DND-41 (cell line): ENCODE measurements at regions not wholly inside any gene's neighbourhood (a gene's known extent, or its start where the extent isn't known, plus 50 kb on each side); places are given as distances from the start of the nearest gene placed in this dataset.

Source experiments
- ATAC-seq: fragments of 200-7000 bp; cut with Tn5 transposase; 3 replicates; pipeline ENCODE4 v1.9.1; 2021; ENCODE audit warnings: low read depth; ENCODE audit not compliant: insufficient read depth
- DNase-seq: peaks from one replicate; pipeline ENCODE4 v3.0.0-alpha.2; 2020
- H2AFZ ChIP-seq: 2 replicates; pipeline ENCODE4 v1.6.0; 2012; ENCODE audit warnings: low read depth, low read length
- H3K27ac ChIP-seq: 2 replicates; pipeline ENCODE4 v1.5.1; 2012; ENCODE audit warnings: low read length, inconsistent platforms
- H3K27me3 ChIP-seq: fragments of 200-600 bp; sonication (generic); 2 replicates; pipeline ENCODE4 v1.6.0; 2012; ENCODE audit warnings: low read length, mild to moderate bottlenecking, inconsistent platforms; ENCODE audit not compliant: insufficient read depth, poor library complexity
- H3K36me3 ChIP-seq: 2 replicates; pipeline ENCODE4 v1.5.1; 2012; ENCODE audit warnings: low read length, inconsistent platforms; ENCODE audit not compliant: insufficient read depth
- H3K4me1 ChIP-seq: 2 replicates; pipeline ENCODE4 v1.5.1; 2012; ENCODE audit warnings: mild to moderate bottlenecking, low read length; ENCODE audit not compliant: insufficient read depth
- H3K4me2 ChIP-seq: 2 replicates; pipeline ENCODE4 v1.6.0; 2012; ENCODE audit warnings: mild to moderate bottlenecking, moderate library complexity, low read length, inconsistent platforms; ENCODE audit not compliant: insufficient read depth
- H3K4me3 ChIP-seq, 2 experiments: fragments of 200-600 bp in 1 of 2; shearing (Covaris generic) in 1 of 2; 2 replicates each; pipeline ENCODE4 v1.5.1; 2012 to 2016; ENCODE audit warnings: inconsistent platforms in 2 of 2, low read length in 2 of 2, mild to moderate bottlenecking in 2 of 2, low read depth in 1 of 2, moderate library complexity in 1 of 2
- H3K79me2 ChIP-seq: 2 replicates; pipeline ENCODE4 v1.6.0; 2012; ENCODE audit warnings: low read length, inconsistent platforms; ENCODE audit not compliant: insufficient read depth
- H3K9ac ChIP-seq: 2 replicates; pipeline ENCODE4 v1.6.0; 2012; ENCODE audit warnings: low read depth, mild to moderate bottlenecking, inconsistent platforms, low read length, moderate library complexity
- H3K9me3 ChIP-seq: 2 replicates; pipeline ENCODE4 v1.5.1; 2012; ENCODE audit warnings: low read length, moderate library complexity, mild to moderate bottlenecking, inconsistent platforms; ENCODE audit not compliant: insufficient read depth, severe bottlenecking
- H4K20me1 ChIP-seq: 2 replicates; pipeline ENCODE4 v1.6.0; 2012; ENCODE audit warnings: low read length; ENCODE audit not compliant: insufficient read depth
- EZH2 ChIP-seq: IDR thresholded peaks from 3 replicates; pipeline ENCODE4 v1.6.1; 2012; ENCODE audit warnings: borderline replicate concordance, low read depth, mild to moderate bottlenecking, moderate library complexity, low read length, inconsistent platforms; ENCODE audit not compliant: severe bottlenecking
- TF ChIP-seq, protein P1 (sequence below): IDR thresholded peaks from 2 replicates; pipeline ENCODE4 v1.5.1; 2012; ENCODE audit warnings: borderline replicate concordance, low read length, moderate library complexity, mild to moderate bottlenecking; ENCODE audit not compliant: poor library complexity, severe bottlenecking; ENCODE audit errors: extremely low read depth

DNA sequence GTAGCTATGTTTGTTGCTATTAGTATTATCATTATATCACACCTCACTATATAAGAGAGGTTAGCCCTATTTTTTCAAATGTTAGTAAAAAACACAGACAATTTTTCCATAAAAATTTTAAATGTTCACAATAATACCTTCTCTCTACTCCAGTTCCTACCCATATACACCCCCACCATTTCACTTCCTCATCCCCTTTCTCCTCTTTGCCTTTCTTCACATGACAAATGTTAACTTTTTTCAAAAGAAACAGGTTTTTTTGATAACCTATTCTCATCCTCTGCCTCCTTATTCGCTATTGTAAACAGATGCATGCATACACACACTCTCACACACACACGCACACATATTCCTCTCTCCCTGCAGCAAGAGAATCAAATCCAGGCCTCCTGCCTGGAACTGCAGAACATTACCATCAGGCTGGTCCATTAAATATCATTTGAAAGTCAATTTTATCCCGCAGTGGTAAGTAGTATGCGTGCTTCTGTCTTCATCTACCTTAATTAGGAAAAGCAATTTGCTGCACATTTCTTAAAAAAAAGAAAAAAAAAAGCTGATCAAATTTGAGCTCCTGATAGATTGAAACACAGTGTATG lies 55.5 kb downstream of the MID1IP1 start:
- no peak overlapping the region for H2AFZ ChIP-seq
- no peak overlapping the region for H3K4me2 ChIP-seq
- no peaks in the 10 kb centered on the region for H3K36me3 ChIP-seq
- no peak overlapping the region for H3K9ac ChIP-seq
- no peaks in the 10 kb centered on the region for H3K79me2 ChIP-seq
- no peaks in the 10 kb centered on the region for H3K27me3 ChIP-seq
- H3K4me1 ChIP-seq: peaks cover 3% of the 10 kb centered on the region; the same call in 1 of the 2 replicates
- no peaks in the 10 kb centered on the region for H3K9me3 ChIP-seq
- H4K20me1 ChIP-seq: no peaks in the 10 kb centered on the region
- H3K27ac ChIP-seq: no peak overlapping the region
- no peak overlapping the region for H3K4me3 ChIP-seq
- ATAC-seq (no peak), DNase-seq (no peak)
- TF ChIP-seq, protein P1, sequence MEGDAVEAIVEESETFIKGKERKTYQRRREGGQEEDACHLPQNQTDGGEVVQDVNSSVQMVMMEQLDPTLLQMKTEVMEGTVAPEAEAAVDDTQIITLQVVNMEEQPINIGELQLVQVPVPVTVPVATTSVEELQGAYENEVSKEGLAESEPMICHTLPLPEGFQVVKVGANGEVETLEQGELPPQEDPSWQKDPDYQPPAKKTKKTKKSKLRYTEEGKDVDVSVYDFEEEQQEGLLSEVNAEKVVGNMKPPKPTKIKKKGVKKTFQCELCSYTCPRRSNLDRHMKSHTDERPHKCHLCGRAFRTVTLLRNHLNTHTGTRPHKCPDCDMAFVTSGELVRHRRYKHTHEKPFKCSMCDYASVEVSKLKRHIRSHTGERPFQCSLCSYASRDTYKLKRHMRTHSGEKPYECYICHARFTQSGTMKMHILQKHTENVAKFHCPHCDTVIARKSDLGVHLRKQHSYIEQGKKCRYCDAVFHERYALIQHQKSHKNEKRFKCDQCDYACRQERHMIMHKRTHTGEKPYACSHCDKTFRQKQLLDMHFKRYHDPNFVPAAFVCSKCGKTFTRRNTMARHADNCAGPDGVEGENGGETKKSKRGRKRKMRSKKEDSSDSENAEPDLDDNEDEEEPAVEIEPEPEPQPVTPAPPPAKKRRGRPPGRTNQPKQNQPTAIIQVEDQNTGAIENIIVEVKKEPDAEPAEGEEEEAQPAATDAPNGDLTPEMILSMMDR: no peak
- no peak for TF ChIP-seq EZH2

DNA sequence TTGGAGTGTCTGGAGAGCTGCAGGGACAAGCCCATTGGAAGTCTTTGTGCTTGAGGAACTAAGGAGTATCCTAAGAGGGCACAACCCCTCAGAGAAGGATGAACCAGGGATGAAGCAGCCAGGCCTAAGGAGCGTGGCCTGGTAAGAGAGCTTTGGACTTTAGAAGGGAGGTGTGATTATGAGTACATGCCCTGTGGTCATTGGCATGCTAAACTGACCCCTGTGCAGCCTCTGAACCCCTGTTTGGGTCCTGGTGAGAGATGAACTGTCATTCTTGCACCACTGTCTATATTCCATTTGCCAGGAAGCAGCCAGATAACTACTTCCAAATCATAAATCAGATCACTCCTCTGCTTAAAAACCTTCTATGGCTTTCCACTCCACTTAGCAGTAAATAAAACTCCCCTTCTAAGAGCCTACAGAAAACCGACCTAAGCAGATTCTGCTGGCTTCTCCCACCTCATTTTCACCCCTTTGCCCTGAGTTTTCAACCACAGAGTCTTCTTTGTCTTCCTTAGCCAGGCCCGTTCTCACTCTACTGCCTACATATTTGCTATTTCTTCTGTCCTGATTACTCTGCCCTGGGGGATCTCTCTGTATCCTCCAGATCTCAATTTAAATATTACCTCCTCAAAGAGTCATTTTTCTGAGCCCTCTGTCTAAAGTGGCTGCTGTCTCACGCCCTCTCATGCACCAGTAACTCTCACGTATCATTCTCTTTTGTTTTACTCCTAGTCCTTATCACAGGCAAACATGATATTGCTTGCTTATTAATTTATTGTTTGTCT lies 56.7 kb downstream of the MID1IP1 start:
- H3K27ac ChIP-seq: no peak overlapping the region
- no peaks in the 10 kb centered on the region for H3K9me3 ChIP-seq
- no peak overlapping the region for H3K4me3 ChIP-seq
- ATAC-seq (no peak), DNase-seq (no peak)
- H3K9ac ChIP-seq: no peak overlapping the region
- TF ChIP-seq, protein P1: no peak
- no peak overlapping the region for H3K4me2 ChIP-seq
- H3K36me3 ChIP-seq: no peaks in the 10 kb centered on the region
- H2AFZ ChIP-seq: no peak overlapping the region
- no peaks in the 10 kb centered on the region for H3K79me2 ChIP-seq
- H3K4me1 ChIP-seq: peaks cover 3% of the 10 kb centered on the region; the same call in 1 of the 2 replicates
- no peaks in the 10 kb centered on the region for H4K20me1 ChIP-seq
- no peaks in the 10 kb centered on the region for H3K27me3 ChIP-seq

DNA sequence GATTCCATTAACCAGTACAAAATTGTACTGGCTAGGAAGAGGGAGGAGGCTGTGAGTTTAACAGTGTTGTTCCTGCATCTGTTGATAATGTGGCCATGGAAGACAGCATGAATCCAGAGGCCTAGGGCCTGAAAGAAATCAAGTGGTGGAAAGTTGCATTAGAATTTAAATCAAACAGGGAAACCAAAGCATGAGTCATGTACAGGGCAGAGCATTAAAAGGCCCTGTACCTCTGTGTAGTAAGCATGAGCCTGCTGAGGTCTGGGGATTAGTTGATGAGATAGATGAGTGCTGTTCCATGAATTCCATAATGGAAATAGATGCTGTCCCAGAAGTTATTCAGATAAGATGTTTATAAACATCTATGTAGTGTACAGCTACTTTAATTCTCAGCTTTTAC lies 58.3 kb downstream of the MID1IP1 start:
- Histone ChIP-seq H2AFZ (no peak overlapping the region), H3K4me2 (no peak overlapping the region), H3K9ac (no peak overlapping the region), H3K27me3 (no peaks in the 10 kb centered on the region), H3K36me3 (no peaks in the 10 kb centered on the region), H3K4me3 (no peak overlapping the region), H3K4me1 (peaks cover 3% of the 10 kb centered on the region; the same call in 1 of the 2 replicates), H3K79me2 (no peaks in the 10 kb centered on the region), H3K9me3 (no peaks in the 10 kb centered on the region), H4K20me1 (no peaks in the 10 kb centered on the region), H3K27ac (no peak overlapping the region)
- no peak for TF ChIP-seq EZH2
- TF ChIP-seq, protein P1: no peak
- ATAC-seq (no peak), DNase-seq (no peak)
